COLO668 (cell line): ENCODE measurements at regions not wholly inside any gene's neighbourhood (a gene's known extent, or its start where the extent isn't known, plus 50 kb on each side); places are given as distances from the start of the nearest gene placed in this dataset.

Experiments used
- DNase-seq: peaks from one replicate; lab custom pipeline; 2025; ENCODE audit not compliant: unreplicated experiment; lab: John Stamatoyannopoulos, UW

GRCh38 chr9:626596-626995, 214.9 kb upstream of the DMRT1 start:
- no peak for DNase-seq

GRCh38 chr9:627336-627970, 214.0 kb upstream of the DMRT1 start:
- DNase-seq: no peak

- DNase-seq: no peak
Observed at GRCh38 chr9:629146-629545, 212.4 kb upstream of the DMRT1 start.

- no peak for DNase-seq
Observed at GRCh38 chr9:630817-631216, 210.7 kb upstream of the DMRT1 start.

- no peak for DNase-seq
Observed at GRCh38 chr9:631596-631995, 209.9 kb upstream of the DMRT1 start.

GRCh38 chr9:633461-633860, 208.0 kb upstream of the DMRT1 start:
- DNase-seq: no peak

GRCh38 chr9:636931-637591, 204.4 kb upstream of the DMRT1 start:
- DNase-seq: no peak

GRCh38 chr9:638152-638551, 203.3 kb upstream of the DMRT1 start:
- no peak for DNase-seq

DNA sequence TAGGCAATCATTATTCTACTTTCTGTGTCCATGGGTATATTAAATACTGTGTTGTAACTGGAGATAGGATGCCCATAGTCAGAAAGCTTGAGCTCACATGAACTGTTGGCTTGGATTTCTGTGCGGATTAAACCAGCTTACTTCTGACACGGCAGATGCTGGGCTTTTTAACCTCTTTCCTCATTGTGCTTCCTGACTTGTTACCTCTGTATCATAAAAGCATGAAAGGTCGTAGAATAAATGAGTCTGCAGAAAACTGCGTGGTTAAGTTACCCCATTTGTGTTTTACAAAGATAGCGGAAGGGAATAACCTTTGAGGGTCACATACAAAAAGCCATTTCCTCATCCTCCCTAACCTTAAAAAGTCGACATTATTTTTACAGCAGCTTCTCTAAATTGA, 199.5 kb upstream of the DMRT1 start:
- DNase-seq: no peak

GRCh38 chr9:643966-644365, 197.5 kb upstream of the DMRT1 start:
- no peak for DNase-seq

GRCh38 chr9:647522-647921, 194.0 kb upstream of the DMRT1 start:
- no peak for DNase-seq

GRCh38 chr9:649128-650074, 192.1 kb upstream of the DMRT1 start:
- no peak for DNase-seq

- no peak for DNase-seq
Observed at GRCh38 chr9:650362-650761, 191.1 kb upstream of the DMRT1 start.

- no peak for DNase-seq
Observed at GRCh38 chr9:651371-651770, 190.1 kb upstream of the DMRT1 start.

GRCh38 chr9:652914-653313, 188.6 kb upstream of the DMRT1 start:
- DNase-seq: no peak

GRCh38 chr9:653421-653820, 188.1 kb upstream of the DMRT1 start:
- no peak for DNase-seq

GRCh38 chr9:653856-654387, 187.6 kb upstream of the DMRT1 start:
- DNase-seq: no peak

DNA sequence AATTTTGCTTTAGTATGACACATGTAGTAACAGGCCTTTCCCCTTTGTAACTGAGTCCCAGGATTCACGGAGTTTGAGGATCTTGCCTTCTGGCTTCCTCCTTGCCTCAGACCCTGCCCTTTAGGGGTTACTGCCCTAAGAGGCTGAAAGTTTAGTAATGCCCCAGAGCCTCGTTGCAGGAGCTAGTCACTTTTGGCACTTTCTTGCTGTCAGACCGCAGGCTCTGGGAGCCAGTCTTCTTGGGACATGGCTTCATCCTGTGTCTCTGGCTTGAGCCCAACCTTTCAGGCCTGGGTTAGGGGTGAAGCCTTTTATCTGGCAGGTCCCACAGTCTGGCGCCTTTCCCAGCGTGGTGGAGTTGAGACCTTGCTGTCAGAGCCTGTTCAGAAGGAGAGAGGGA, 185.6 kb upstream of the DMRT1 start:
- DNase-seq: no peak

DNA sequence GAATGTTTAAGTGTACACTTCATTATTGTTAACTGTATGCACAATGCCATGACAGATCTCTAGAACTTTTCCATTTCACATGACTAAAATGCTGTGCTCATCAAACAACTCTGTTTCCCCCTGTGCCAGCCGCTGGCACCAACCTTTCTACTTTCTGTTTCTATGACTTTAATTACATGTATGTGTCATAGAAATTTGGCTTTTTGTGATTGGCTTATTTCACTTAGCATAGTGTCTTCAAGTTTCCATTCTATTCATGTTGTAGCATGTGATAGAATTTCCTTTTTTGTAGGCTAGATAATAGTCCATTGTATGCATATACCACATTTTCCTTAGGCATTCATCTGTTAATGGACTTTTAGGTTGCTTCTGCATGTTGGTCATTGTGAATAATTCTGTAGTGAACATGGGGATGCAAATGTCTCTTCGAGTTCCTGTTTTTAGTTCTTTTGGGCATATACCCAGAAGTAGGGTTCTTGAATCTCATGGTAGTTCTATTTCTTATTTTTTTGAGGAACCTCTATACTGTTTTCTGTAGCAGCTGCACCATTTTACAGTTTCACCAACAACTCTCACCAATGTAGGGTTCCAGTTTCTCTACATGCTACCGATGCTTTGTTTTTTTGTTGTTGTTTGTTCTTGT, 184.4 kb upstream of the DMRT1 start:
- no peak for DNase-seq

DNA sequence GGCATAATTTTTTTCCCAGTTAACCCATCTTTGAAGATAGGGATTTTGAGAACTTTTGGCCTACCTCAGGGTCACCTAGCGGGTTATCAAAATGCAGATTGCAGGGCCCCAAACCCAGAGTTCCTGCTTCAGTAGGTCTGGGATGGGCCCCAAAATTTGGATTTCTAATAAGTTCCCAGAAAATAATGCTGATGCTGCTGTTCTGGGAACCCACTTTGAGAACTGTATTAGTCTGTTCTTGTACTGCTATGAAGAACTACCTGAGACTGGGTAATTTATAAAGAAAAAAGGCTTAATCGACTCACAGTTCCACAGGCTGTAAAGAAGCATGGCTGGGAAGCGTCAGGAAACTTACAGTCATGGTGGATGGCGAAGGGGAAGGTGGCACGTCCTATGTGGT, 182.2 kb upstream of the DMRT1 start:
- no peak for DNase-seq

GRCh38 chr9:660227-660626, 181.3 kb upstream of the DMRT1 start:
- DNase-seq: no peak
